ENCODE measurements at regions not wholly inside any gene's neighbourhood (a gene's known extent, or its start where the extent isn't known, plus 50 kb on each side); places are given as distances from the start of the nearest gene placed in this dataset.
A peak's percentile ranks its signal among the peaks of the same experiment; 100 is the strongest.

GRCh38 chr6:121600389-121601168 is 165.1 kb downstream of the GJA1 start:
- CTCF ChIA-PET: no interaction called here

GRCh38 chr6:121603486-121603885 is 168.0 kb downstream of the GJA1 start:
- H3K4me3 ChIP-seq: no peak overlapping the region
- FAIRE-seq: no peak
- POLR2A ChIA-PET: no interaction called here
- TF ChIP-seq POLR2AphosphoS2 (conservative IDR thresholded peaks at IDR 0.05; ENCODE audit: low read length) (no peak), EHF (CRISPR knock-in tag; IDR thresholded peaks at IDR 0.05) (no peak), NR3C1 (IDR thresholded peaks at IDR 0.05) (no peak), USF2 (IDR thresholded peaks at IDR 0.05) (no peak), RARB (CRISPR knock-in tag; IDR thresholded peaks at IDR 0.05) (no peak), EP300 (IDR thresholded peaks at IDR 0.05) (no peak), REST (IDR thresholded peaks at IDR 0.05) (no peak), HES2 (IDR thresholded peaks at IDR 0.05) (no peak), TFCP2L1 (CRISPR knock-in tag; IDR thresholded peaks at IDR 0.05) (no peak), BCL3 (IDR thresholded peaks at IDR 0.05) (no peak)
- CTCF ChIA-PET: no interaction called here
- no peak for ATAC-seq
- WGBS (ENCODE audit: missing lambda C conversion rate): 70% methylated on average over 4 of the region's 4 CpGs
- H3K4me2 ChIP-seq: no peak overlapping the region
- peak in 1 of 2 experiments; percentile 11 for DNase-seq (ENCODE audit: low read depth in 1 of 2, low spot score in 1 of 2)
- no peak overlapping the region for H3K27ac ChIP-seq
- H3K4me1 ChIP-seq: peaks cover 10% of the 10 kb centered on the region
- H3K9me3 ChIP-seq: no peaks in the 10 kb centered on the region

More at GRCh38 chr6:121600389-121601168, 165.1 kb downstream of the GJA1 start:
- H3K4me3 ChIP-seq: no peak overlapping the region
- H3K27ac ChIP-seq: no peak overlapping the region
- H3K4me2 ChIP-seq: no peak overlapping the region
- WGBS (ENCODE audit: missing lambda C conversion rate): 92% methylated on average over 6 of the region's 6 CpGs
- DNase-seq (ENCODE audit: low read depth in 1 of 2, low spot score in 1 of 2): no peak
- no peak for ATAC-seq
- POLR2A ChIA-PET: no interaction called here
- TF ChIP-seq FOXS1 (CRISPR knock-in tag; IDR thresholded peaks at IDR 0.05) (no peak), CEBPB (IDR thresholded peaks at IDR 0.05) (no peak), EP300 (IDR thresholded peaks at IDR 0.05) (no peak), HOXA7 (CRISPR knock-in tag; IDR thresholded peaks at IDR 0.05) (no peak), NPAS2 (CRISPR knock-in tag; IDR thresholded peaks at IDR 0.05; ENCODE audit: borderline replicate concordance) (no peak), ESRRA (IDR thresholded peaks at IDR 0.05; ENCODE audit: borderline replicate concordance, low read length) (no peak), CTCF (IDR thresholded peaks at IDR 0.05) (no peak), KDM1A (IDR thresholded peaks at IDR 0.05; ENCODE audit: low read depth) (no peak), PBX3 (IDR thresholded peaks at IDR 0.05) (no peak), BCL3 (IDR thresholded peaks at IDR 0.05) (no peak), RFX5 (IDR thresholded peaks at IDR 0.05) (no peak), GATA3 (IDR thresholded peaks at IDR 0.05; ENCODE audit: borderline replicate concordance) (no peak), KDM5A (IDR thresholded peaks at IDR 0.05) (no peak), TFCP2L1 (CRISPR knock-in tag; IDR thresholded peaks at IDR 0.05) (no peak), PHF8 (IDR thresholded peaks at IDR 0.05; ENCODE audit: borderline replicate concordance, low read depth) (no peak), JUNB (IDR thresholded peaks at IDR 0.05) (no peak), ZFP36 (IDR thresholded peaks at IDR 0.05; ENCODE audit: borderline replicate concordance, partially characterized antibody) (no peak), ZNF302 (CRISPR knock-in tag; IDR thresholded peaks at IDR 0.05) (no peak), EHF (CRISPR knock-in tag; IDR thresholded peaks at IDR 0.05) (no peak), MAX (IDR thresholded peaks at IDR 0.05) (no peak)
- no peak for FAIRE-seq
- no peaks in the 10 kb centered on the region for H3K4me1 ChIP-seq
- H3K9me3 ChIP-seq: no peaks in the 10 kb centered on the region

Measured in A549 (cell line).